Fibroblast of pulmonary artery (primary cell): ENCODE measurements at regions not wholly inside any gene's neighbourhood (a gene's known extent, or its start where the extent isn't known, plus 50 kb on each side); places are given as distances from the start of the nearest gene placed in this dataset.
"Not testable (repeated sequence)": the region's sequence is repeated elsewhere in the genome, so short reads cannot be mapped to it uniquely, and the experiment has no call there.

ENCODE experiments used
- DNase-seq: peaks from one replicate; pipeline ENCODE4 v3.0.0-alpha.2; 2010; ENCODE audit warnings: low read depth
- H3K4me3 ChIP-seq: replicated peaks from 2 replicates; pipeline ENCODE4 v1.5.1; 2011; ENCODE audit warnings: low read depth, mild to moderate bottlenecking, control low read depth, low read length, moderate library complexity
- TF ChIP-seq, protein P1 (sequence below): IDR thresholded peaks from 2 replicates; pipeline ENCODE4 v1.5.1; 2011; ENCODE audit warnings: mild to moderate bottlenecking, control low read depth, low read length, inconsistent platforms; ENCODE audit errors: missing control alignments

DNA sequence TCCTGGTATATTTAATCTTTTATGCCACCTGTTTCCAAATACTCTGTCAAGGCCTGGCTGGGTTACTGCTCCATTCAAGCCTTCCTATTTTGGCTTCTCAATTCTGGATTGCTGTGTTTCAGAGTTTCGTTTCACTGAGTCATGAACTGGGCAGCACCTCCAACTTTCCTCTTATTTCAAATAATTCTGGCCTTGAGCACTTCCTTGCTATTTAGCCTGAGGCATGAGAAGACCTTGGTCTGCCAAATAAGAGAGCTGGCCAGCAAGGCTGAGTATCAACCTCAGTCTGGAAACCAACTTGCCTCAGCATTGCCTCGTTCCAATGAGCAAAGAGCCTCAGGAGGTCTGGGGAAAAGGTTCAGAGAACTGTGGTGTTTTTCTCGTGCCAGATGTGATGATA is 66.6 kb downstream of the TNFAIP3 start:
- TF ChIP-seq, protein P1, sequence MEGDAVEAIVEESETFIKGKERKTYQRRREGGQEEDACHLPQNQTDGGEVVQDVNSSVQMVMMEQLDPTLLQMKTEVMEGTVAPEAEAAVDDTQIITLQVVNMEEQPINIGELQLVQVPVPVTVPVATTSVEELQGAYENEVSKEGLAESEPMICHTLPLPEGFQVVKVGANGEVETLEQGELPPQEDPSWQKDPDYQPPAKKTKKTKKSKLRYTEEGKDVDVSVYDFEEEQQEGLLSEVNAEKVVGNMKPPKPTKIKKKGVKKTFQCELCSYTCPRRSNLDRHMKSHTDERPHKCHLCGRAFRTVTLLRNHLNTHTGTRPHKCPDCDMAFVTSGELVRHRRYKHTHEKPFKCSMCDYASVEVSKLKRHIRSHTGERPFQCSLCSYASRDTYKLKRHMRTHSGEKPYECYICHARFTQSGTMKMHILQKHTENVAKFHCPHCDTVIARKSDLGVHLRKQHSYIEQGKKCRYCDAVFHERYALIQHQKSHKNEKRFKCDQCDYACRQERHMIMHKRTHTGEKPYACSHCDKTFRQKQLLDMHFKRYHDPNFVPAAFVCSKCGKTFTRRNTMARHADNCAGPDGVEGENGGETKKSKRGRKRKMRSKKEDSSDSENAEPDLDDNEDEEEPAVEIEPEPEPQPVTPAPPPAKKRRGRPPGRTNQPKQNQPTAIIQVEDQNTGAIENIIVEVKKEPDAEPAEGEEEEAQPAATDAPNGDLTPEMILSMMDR: no peak
- peak; percentile 82 for DNase-seq
- H3K4me3 ChIP-seq: no peak overlapping the region

DNA sequence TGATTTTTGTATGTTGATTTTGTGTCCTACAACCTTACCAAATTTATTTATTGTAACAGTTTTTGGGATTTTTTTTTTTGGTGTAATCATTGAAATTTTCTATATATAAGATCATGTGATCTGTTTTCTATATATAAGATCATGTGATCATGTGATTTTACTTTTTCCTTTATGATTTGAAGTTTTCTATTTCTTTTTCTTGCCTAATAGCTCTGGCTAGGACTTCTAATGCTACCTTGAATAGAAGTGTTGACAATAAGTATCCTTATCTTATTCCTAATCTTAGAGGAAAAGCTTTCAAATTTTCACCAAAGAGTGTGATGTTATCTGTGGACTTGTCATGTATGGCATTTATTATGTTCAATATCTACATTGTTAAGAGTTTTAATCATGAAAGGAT is 69.7 kb downstream of the TNFAIP3 start:
- DNase-seq: no peak
- TF ChIP-seq, protein P1: no peak
- no peak overlapping the region for H3K4me3 ChIP-seq

DNA sequence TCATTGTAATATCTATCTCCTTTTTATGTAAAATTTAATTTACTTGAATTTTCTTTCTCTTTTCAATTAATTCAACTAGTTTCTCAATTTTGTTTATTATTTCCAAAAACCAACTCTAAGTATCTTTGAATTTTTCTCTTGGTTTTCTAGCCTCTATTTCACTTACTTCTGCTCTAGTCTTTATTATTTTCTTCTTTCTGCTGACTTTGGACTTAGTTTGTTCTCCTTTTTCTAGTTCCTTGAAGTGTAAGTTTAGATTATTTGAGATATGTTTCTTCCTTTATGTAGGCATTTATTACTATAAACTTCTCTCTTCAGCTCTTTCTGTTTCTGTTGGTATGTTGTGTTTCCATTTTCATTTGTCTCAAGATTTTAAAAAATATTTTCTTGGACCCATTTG is 70.8 kb downstream of the TNFAIP3 start:
- no peak overlapping the region for H3K4me3 ChIP-seq
- DNase-seq: no peak
- TF ChIP-seq, protein P1: no peak

DNA sequence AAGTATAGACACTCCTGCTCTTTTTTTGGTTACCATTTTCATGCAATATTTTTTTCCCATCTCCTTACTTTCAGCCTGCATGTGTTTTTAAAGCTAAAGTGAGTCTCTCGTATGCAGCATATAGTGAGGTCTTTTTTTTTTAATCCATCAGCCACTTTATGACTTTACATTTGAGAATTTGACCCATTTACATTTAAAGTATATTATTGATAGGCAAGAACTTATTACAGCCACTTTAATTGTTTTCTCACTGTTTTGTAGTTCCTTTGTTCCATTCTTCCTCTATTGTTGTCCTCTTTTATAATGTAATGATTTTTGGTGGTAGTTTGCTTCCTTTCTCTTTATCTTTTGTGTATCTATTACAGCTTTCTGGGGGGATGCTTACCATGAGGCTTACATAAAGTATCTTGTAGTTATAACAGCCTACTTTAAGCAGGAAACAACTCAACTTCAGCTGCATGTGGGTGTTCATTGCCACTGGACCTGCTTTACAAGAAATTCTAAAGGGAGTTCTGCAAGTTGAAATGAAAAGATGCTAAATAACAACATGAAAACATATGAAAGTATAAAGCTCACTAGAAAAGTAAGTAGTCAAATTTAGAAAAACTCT is 71.8 kb downstream of the TNFAIP3 start:
- H3K4me3 ChIP-seq: no peak overlapping the region
- TF ChIP-seq, protein P1: no peak
- no peak for DNase-seq

DNA sequence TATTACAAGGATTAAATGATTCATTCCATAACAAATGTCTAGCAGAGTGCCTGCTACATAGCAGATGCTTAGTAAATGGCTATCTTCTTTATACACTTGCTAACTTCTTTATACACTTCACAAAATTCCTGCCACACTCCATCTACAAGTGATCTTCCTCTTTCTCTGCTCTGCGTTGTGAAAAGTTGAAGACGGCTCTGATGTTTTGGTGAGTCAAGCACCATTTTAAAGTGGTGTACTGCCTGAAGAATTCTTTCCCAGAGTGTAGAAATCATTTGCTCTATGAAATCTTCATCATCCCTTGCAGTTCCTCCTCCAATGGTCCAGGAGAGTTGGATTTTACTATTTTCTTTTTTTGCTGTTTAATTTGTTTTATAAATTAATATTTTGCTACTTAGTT is 74.9 kb downstream of the TNFAIP3 start:
- H3K4me3 ChIP-seq: no peak overlapping the region
- DNase-seq: no peak
- TF ChIP-seq, protein P1: no peak

DNA sequence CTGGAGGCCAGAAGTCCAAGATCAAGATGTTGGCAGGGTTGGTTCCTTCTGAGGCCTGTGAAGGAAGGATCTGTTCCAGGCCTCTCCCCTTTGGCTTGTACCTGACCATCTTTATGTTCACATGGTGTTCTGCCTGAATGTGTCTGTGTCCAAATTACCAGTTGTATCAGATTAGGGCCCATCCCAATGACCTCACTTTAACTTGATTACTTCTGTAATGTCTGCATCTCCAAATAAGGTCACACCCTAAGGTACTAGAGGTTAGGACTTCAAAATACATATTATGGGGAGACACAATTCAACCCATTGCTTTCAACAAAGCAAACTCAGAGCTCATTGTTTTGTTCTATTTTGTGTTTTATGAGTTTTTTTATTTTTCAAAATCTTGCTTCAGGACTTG is 75.7 kb downstream of the TNFAIP3 start:
- no peak overlapping the region for H3K4me3 ChIP-seq
- TF ChIP-seq, protein P1: no peak
- DNase-seq: no peak

DNA sequence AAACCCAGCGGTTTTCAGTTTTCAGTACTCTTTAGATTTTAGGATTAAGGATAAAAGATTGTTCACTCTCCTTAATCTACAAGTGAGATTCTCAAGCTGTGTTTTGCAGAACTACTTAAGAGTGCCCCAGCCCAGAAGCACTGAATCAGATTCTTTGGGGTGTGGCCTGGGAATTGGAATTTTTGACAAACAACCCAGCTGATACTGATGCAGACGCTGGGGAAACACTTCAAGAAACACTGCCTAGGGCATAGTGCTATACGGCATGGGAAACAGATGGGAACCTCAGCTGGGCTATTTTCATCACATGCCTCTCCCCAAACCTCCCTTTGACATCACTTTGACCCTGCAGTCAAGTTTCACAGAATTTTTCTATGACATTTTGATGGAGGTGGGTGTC is 77.3 kb downstream of the TNFAIP3 start:
- peak; percentile 26 for DNase-seq
- H3K4me3 ChIP-seq: not testable (repeated sequence)
